ENCODE measurements at regions not wholly inside any gene's neighbourhood (a gene's known extent, or its start where the extent isn't known, plus 50 kb on each side); places are given as distances from the start of the nearest gene placed in this dataset.

DNA sequence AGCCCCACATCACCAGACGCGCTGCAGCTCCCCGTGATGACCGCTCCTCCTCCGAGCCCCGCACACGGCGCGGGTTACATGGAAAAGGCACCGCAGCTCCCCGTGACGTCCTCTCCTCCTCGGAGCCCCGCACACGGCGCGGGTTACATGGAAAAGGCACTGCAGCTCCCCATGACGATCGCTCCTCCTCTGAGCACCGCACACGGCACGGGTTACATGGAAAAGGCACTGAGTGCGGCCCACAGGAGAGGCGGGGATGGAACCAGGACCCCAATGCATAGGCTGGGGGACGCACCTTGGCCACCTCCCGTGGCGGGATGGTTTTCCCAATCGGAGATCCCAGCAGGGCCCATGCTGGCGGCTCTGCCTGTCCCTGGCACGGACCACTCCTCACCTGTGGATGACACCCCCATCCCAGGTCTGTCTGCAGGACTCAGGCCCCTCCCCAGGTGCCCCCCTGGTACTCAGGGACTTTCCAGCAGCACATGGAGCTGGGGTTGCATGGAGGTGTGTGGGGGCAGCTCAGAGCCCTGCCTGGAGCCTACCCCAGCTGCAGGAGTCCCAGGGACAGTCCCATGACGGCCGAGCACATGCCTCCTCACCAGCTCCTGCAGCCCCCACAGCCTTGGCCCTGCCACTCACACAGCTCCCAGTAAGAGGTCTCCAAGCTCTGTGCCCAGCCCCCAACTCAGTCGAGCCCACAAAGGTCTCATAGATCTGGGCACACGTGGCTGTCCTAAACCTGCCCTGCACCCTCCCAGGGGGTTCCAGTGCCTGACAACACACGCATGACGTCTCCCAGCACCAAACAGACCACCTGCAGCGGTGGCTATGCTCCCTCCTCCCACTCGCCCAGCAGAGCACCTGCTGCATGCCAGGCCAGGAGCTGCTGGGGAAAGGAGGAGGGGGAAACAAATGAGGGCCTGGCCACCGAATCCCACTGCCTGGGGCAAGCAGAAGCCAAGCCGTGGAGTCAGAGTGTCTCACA is 166.6 kb downstream of the BRD1 start:
- TF ChIP-seq, protein P1, sequence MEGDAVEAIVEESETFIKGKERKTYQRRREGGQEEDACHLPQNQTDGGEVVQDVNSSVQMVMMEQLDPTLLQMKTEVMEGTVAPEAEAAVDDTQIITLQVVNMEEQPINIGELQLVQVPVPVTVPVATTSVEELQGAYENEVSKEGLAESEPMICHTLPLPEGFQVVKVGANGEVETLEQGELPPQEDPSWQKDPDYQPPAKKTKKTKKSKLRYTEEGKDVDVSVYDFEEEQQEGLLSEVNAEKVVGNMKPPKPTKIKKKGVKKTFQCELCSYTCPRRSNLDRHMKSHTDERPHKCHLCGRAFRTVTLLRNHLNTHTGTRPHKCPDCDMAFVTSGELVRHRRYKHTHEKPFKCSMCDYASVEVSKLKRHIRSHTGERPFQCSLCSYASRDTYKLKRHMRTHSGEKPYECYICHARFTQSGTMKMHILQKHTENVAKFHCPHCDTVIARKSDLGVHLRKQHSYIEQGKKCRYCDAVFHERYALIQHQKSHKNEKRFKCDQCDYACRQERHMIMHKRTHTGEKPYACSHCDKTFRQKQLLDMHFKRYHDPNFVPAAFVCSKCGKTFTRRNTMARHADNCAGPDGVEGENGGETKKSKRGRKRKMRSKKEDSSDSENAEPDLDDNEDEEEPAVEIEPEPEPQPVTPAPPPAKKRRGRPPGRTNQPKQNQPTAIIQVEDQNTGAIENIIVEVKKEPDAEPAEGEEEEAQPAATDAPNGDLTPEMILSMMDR (IDR thresholded peaks at IDR 0.05; ENCODE audit: insufficient read depth, low read depth, low read length, missing control alignments): no peak
- DNase-seq (ENCODE audit: low read depth): no peak
- no peak overlapping the region for H3K4me3 ChIP-seq (ENCODE audit: low read length)

DNA sequence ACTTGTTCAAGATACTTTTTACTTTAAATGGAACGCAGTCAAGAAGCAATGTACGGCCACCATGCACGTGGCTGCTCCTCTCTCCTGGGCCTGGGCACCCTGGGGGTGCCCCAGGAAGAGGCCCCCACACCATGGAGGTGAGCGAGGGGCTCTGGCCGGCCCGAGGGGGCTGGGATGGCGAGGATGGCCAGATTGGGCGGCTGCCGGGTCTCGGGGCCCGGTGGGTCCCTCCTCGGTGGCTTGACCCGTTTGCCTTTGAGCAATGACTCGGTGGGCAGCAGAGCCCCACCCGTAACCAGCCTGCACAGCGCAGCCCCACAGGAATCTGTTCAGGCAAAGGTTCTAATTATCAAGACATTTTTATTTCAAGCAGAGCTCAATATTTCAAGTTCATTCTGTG is 167.4 kb downstream of the BRD1 start:
- TF ChIP-seq, protein P1 (IDR thresholded peaks at IDR 0.05; ENCODE audit: insufficient read depth, low read depth, low read length, missing control alignments): no peak
- no peak for DNase-seq (ENCODE audit: low read depth)
- H3K4me3 ChIP-seq (ENCODE audit: low read length): no peak overlapping the region

DNA sequence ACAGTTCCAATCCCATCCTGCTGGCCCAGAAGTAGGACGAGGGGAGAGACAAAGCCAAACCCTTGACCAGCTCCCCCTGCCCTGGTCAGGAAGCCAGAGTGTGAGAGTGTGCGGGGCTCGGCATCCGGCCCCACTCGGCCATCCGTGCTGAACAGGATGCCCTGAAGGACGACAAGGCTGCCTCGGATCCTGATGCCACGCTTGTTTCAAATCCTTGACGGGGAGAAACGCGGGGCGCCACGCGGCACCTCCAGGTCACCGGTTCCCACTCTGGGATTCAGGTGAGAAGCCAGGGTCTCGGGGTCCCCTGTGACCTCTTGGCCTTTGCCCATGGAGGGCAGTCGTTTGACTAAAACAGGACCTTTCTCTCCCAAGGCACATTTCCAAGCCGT is 167.8 kb downstream of the BRD1 start:
- TF ChIP-seq, protein P1 (IDR thresholded peaks at IDR 0.05; ENCODE audit: insufficient read depth, low read depth, low read length, missing control alignments): no peak
- DNase-seq (ENCODE audit: low read depth): no peak
- H3K4me3 ChIP-seq (ENCODE audit: low read length): no peak overlapping the region

DNA sequence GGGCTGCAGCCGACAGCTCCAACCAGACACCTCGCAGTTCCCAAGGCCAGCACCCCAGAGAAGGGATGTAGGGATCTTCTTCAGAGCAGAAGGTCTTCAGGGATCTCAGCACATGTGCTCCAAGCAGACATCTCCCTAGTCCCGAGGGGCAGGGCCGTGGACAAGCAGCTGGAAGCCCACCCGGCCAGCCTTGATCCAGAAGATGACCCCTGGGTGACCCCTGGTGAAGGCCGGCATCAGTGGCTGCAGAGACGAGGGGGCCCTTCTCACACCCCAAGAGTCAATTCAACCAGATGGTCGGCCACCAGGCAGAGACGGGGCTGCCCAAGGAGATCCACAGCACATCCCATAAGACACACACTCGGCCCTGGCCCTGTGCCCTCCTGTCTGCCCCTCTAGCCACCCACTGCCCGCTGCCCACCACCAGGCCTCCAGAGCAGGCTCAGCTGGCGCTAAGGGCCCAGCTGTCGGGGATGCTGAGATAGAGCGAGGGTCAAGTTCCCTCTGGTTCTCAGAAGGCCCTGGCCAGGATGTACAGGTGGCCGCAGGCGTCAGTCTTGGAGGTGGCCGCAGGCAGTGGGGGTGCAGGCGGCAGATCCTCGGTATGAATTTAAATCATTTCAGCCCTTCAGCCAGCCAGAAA is 168.3 kb downstream of the BRD1 start:
- H3K4me3 ChIP-seq (ENCODE audit: low read length): no peak overlapping the region
- no peak for DNase-seq (ENCODE audit: low read depth)
- TF ChIP-seq, protein P1 (IDR thresholded peaks at IDR 0.05; ENCODE audit: insufficient read depth, low read depth, low read length, missing control alignments): no peak

DNA sequence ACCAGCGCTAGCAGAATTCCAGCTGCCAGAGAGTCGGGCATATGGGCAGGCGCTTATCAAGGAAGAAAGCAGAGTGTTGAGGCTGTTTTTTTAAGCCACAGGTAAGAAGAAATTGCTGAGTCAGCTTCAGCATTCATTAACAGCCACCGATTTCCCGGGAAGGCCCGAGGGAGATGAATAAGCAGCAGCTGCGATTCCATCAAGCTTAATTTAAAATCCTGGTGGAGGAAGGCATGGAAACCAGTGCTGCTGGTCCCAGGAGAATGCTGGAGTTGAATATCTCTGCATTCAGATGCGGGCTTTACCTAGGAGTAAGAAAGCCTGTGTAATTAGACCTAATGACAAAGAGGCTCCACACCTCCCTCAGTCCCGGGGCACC is 168.8 kb downstream of the BRD1 start:
- TF ChIP-seq, protein P1 (IDR thresholded peaks at IDR 0.05; ENCODE audit: insufficient read depth, low read depth, low read length, missing control alignments): no peak
- DNase-seq (ENCODE audit: low read depth): no peak

DNA sequence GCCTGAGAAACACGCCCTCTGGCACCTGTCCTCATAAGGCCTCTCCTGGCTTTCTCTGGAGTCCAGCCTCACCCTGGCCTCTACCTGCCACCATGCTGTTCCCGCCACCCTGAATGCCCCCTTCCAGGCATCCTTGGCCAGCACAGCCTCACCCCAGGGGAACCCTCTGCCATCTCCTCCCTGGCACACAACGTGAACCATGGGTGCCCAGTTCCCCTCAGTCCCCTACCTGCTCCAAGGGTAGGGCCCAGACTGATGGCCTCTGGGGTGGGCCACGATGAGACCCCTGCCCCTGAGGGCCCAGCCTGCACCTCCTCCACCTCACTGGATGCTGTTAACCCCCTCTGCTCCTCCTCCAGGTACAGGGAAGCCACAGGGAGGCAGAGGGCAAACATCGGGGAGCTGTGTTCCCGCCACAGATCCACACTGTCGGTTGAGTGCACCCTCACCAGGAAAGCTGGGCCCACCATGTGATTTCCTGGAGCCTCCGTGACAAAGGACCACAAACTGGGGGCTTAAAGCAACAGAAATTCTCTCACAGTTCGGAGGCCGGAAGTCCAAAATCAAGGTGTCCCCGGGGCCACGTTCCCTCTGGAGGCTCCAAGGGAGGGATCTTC is 169.6 kb downstream of the BRD1 start:
- H3K4me3 ChIP-seq (ENCODE audit: low read length): no peak overlapping the region
- DNase-seq (ENCODE audit: low read depth): no peak
- TF ChIP-seq, protein P1 (IDR thresholded peaks at IDR 0.05; ENCODE audit: insufficient read depth, low read depth, low read length, missing control alignments): no peak

More for the DNA sequence above, 168.8 kb downstream of the BRD1 start:
- H3K4me3 ChIP-seq (ENCODE audit: low read length): no peak overlapping the region

All from epithelial cell of esophagus (primary cell).